Adrenal gland (tissue), 5 donors: ENCODE measurements at regions not wholly inside any gene's neighbourhood (a gene's known extent, or its start where the extent isn't known, plus 50 kb on each side); places are given as distances from the start of the nearest gene placed in this dataset.

Experiments used
- POLR2A ChIP-seq, 2 donors: fragments of 450-650 bp; IDR thresholded peaks; one replicate each; pipeline ENCODE4 v1.6.1; 2017; ENCODE audit warnings: antibody characterized with exemption in 2 of 2, mild to moderate bottlenecking in 2 of 2, moderate library complexity in 1 of 2
- TF ChIP-seq, protein P1 (sequence below), 6 experiments: fragments of 450-650 bp in 4 of 6; fragments of 200-600 bp in 2 of 6; sonication (generic) in 1 of 6; IDR thresholded peaks; 1 replicate in 5 of 6; 2 replicates in 1 of 6; pipeline versions ENCODE4 v1.5.1 to v1.8.0; 2016 to 2021; ENCODE audit warnings: antibody characterized with exemption in 6 of 6, mild to moderate bottlenecking in 2 of 6, moderate library complexity in 1 of 6
- donor health status: DM: no; HTN: no; CAD: no.

DNA sequence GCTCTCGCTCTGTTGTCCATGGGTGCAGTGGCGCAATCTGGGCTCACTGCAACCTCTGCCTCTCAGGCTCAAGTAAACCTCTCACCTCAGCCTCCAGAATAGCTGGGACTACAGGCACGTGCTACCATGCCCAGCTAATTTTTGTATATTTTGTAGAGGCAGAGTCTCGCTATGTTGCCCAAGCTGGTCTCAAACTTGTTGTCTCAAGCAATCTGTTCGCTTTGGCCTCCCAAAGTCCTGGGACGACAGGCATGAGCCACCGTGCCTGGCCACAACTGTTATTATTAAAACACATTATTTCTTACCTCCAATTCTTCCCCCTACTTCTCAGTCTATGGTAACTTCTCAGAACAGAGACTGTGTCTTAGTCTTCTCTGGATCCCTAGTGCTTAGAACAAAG is 143.3 kb downstream of the DICER1 start:
- no peak for TF ChIP-seq POLR2A (IDR thresholded peaks at IDR 0.05)
- TF ChIP-seq, protein P1, sequence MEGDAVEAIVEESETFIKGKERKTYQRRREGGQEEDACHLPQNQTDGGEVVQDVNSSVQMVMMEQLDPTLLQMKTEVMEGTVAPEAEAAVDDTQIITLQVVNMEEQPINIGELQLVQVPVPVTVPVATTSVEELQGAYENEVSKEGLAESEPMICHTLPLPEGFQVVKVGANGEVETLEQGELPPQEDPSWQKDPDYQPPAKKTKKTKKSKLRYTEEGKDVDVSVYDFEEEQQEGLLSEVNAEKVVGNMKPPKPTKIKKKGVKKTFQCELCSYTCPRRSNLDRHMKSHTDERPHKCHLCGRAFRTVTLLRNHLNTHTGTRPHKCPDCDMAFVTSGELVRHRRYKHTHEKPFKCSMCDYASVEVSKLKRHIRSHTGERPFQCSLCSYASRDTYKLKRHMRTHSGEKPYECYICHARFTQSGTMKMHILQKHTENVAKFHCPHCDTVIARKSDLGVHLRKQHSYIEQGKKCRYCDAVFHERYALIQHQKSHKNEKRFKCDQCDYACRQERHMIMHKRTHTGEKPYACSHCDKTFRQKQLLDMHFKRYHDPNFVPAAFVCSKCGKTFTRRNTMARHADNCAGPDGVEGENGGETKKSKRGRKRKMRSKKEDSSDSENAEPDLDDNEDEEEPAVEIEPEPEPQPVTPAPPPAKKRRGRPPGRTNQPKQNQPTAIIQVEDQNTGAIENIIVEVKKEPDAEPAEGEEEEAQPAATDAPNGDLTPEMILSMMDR (IDR thresholded peaks at IDR 0.05), result no peak
